ENCODE measurements at regions not wholly inside any gene's neighbourhood (a gene's known extent, or its start where the extent isn't known, plus 50 kb on each side); places are given as distances from the start of the nearest gene placed in this dataset.

- peak; percentile 67; the same call in 1 of the 2 replicates for TF ChIP-seq RELB (IDR thresholded peaks at IDR 0.05; ENCODE audit: low read depth)
- peak; percentile 53; the same call in 1 of the 2 replicates for TF ChIP-seq DPF2 (IDR thresholded peaks at IDR 0.05)
- peak; percentile 79; the same call in 1 of the 2 replicates for TF ChIP-seq SPI1 (IDR thresholded peaks at IDR 0.05; ENCODE audit: borderline replicate concordance, insufficient read depth, low read depth, low read length)
- peak in 1 of 2 experiments; percentile 64; a peak in 1 of 4 replicates for TF ChIP-seq EP300 (IDR thresholded peaks at IDR 0.05; ENCODE audit: borderline replicate concordance in 1 of 2, control insufficient read depth in 1 of 2, low read depth in 2 of 2, low read length in 2 of 2)
- TF ChIP-seq JUNB (IDR thresholded peaks at IDR 0.05): peak; percentile 76
- no peak for TF ChIP-seq RAD21 (IDR thresholded peaks at IDR 0.05; ENCODE audit: insufficient read depth, low read depth, low read length)
- TF ChIP-seq NFIC (IDR thresholded peaks at IDR 0.05; ENCODE audit: low read depth, low read length): peak; percentile 52; the same call in 1 of the 2 replicates
- TF ChIP-seq NBN (IDR thresholded peaks at IDR 0.05): peak; percentile 46; the same call in 1 of the 2 replicates
- TF ChIP-seq MTA3 (IDR thresholded peaks at IDR 0.05; ENCODE audit: borderline replicate concordance, low read length): no peak
- TF ChIP-seq EED (IDR thresholded peaks at IDR 0.05; ENCODE audit: low read depth): peak; percentile 84
These were observed 188.1 kb downstream of the SDHAF3 start (continued) for GRCh38 chr7:97305589-97305988.

DNA sequence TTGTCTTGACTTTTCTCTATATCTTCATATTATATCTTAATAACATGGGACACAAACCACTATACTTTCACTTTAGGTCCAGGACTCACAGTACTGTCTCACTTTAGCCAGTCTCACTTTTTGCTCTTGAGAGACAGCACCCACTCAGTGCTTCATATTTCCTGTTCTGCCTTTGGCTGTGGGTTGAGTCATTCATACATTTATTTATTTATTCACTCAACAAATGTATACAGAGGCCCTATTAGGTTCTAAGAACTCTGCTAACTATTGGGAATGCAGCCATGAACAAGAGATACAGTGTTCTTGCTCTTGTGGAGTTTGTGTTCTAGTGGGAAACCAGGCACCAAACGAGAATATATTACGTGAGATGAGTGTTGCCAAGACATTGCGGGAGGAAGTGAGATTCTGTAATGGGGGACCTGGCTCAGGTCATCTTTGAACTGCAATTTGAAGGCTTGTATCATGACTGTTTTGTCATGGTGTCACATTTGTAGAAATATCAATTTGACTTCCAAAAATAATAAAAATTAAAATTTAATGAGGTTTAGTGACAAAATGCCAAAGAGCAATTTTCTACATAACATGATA, 190.1 kb downstream of the SDHAF3 start:
- 23% methylated on average over 3 of the region's 3 CpGs for WGBS (ENCODE audit: insufficient coverage, insufficient replicate concordance, low lambda C conversion rate, missing lambda C conversion rate)
- CTCF ChIA-PET: no interaction called here
- intact Hi-C loops (cut with micrococcal nuclease; ENCODE audit: unreplicated experiment): loop anchor here (5.0 kb wide), 1 partner anchor 35 kb away; no protein-coding TSS in a partner anchor
- BruUV-seq (replicated peaks): no TSS peak
- no peak for FAIRE-seq
- RAD21 ChIA-PET (ENCODE audit: unreplicated experiment): no interaction called here
- Histone ChIP-seq H2AFZ (ENCODE audit: control insufficient read depth, low read depth, low read length) (no peak overlapping the region), H3K4me1 (ENCODE audit: control insufficient read depth, insufficient read depth, low read length) (no peaks in the 10 kb centered on the region), H3K9ac (ENCODE audit: control insufficient read depth, insufficient read depth, low read length) (no peak overlapping the region), H3K9me3 (replicated peaks; ENCODE audit: control insufficient read depth, insufficient read depth, low read length) (no peaks in the 10 kb centered on the region), H3K36me3 (ENCODE audit: control insufficient read depth in 2 of 2, insufficient read depth in 2 of 2, low read length in 1 of 2) (no peaks in the 10 kb centered on the region), H3K4me2 (ENCODE audit: control insufficient read depth, insufficient read depth) (no peak overlapping the region), H3K27ac (ENCODE audit: control insufficient read depth, insufficient read depth) (no peak overlapping the region), H3K4me3 (no peak overlapping the region), H3K27me3 (replicated peaks in 1 of 2; ENCODE audit: control insufficient read depth in 2 of 2, insufficient read depth in 2 of 2, low read length in 1 of 2) (no peaks in the 10 kb centered on the region), H3K79me2 (ENCODE audit: control insufficient read depth, insufficient read depth, low read length) (no peaks in the 10 kb centered on the region), H4K20me1 (ENCODE audit: control insufficient read depth, insufficient read depth) (no peaks in the 10 kb centered on the region)
- ATAC-seq: peak; percentile 80
- SMC1A ChIA-PET (ENCODE audit: uncharacterized antibody, unreplicated experiment): no interaction called here
- DNase-seq (ENCODE audit: low read depth, low spot score): no peak
- TF ChIP-seq ATF2 (IDR thresholded peaks at IDR 0.05; ENCODE audit: low read length) (no peak), MYB (IDR thresholded peaks at IDR 0.05; ENCODE audit: borderline replicate concordance, low read depth, low read length) (no peak), DPF2 (IDR thresholded peaks at IDR 0.05) (0 out of 2 replicates have a peak, but pooled peaks have one; percentile 23), SPI1 (IDR thresholded peaks at IDR 0.05; ENCODE audit: borderline replicate concordance, insufficient read depth, low read depth, low read length) (peak; percentile 74; the same call in 1 of the 2 replicates), ZNF24 (IDR thresholded peaks at IDR 0.05) (peak; percentile 58; the same call in 1 of the 2 replicates)
- TF ChIP-seq, protein P1, sequence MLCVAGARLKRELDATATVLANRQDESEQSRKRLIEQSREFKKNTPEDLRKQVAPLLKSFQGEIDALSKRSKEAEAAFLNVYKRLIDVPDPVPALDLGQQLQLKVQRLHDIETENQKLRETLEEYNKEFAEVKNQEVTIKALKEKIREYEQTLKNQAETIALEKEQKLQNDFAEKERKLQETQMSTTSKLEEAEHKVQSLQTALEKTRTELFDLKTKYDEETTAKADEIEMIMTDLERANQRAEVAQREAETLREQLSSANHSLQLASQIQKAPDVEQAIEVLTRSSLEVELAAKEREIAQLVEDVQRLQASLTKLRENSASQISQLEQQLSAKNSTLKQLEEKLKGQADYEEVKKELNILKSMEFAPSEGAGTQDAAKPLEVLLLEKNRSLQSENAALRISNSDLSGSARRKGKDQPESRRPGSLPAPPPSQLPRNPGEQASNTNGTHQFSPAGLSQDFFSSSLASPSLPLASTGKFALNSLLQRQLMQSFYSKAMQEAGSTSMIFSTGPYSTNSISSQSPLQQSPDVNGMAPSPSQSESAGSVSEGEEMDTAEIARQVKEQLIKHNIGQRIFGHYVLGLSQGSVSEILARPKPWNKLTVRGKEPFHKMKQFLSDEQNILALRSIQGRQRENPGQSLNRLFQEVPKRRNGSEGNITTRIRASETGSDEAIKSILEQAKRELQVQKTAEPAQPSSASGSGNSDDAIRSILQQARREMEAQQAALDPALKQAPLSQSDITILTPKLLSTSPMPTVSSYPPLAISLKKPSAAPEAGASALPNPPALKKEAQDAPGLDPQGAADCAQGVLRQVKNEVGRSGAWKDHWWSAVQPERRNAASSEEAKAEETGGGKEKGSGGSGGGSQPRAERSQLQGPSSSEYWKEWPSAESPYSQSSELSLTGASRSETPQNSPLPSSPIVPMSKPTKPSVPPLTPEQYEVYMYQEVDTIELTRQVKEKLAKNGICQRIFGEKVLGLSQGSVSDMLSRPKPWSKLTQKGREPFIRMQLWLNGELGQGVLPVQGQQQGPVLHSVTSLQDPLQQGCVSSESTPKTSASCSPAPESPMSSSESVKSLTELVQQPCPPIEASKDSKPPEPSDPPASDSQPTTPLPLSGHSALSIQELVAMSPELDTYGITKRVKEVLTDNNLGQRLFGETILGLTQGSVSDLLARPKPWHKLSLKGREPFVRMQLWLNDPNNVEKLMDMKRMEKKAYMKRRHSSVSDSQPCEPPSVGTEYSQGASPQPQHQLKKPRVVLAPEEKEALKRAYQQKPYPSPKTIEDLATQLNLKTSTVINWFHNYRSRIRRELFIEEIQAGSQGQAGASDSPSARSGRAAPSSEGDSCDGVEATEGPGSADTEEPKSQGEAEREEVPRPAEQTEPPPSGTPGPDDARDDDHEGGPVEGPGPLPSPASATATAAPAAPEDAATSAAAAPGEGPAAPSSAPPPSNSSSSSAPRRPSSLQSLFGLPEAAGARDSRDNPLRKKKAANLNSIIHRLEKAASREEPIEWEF (IDR thresholded peaks at IDR 0.05; ENCODE audit: insufficient replicate concordance, low read depth, low read length): no peak
- POLR2A ChIA-PET: no interaction called here
- in situ Hi-C loops (cut with MboI): no loop called here

Measured in GM12878 (cell line).